Adrenal gland (tissue), 9 donors: ENCODE measurements at regions not wholly inside any gene's neighbourhood (a gene's known extent, or its start where the extent isn't known, plus 50 kb on each side); places are given as distances from the start of the nearest gene placed in this dataset.

ENCODE experiments used
- DNase-seq, 7 donors: peaks; one replicate each; pipeline ENCODE4 v3.0.0-alpha.2; 2019 to 2020
- H3K27ac ChIP-seq, 5 donors: fragments of 200-600 bp; sonication (generic) in 4 of 5; 1 replicate in 3 of 5; 2 replicates in 2 of 5; pipeline versions ENCODE4 v1.5.1 to v1.8.0; 2016 to 2020; ENCODE audit warnings: mild to moderate bottlenecking in 1 of 5
- H3K27me3 ChIP-seq: fragments of 200-600 bp; 2 replicates; pipeline ENCODE4 v1.8.0; 2021
- H3K36me3 ChIP-seq, 2 donors: fragments of 200-600 bp; replicated peaks in 1 of 2; 1 replicate in 1 of 2; 2 replicates in 1 of 2; pipeline versions ENCODE4 v1.5.1 to v1.8.0; 2018 to 2022
- H3K4me1 ChIP-seq, 2 donors: fragments of 200-600 bp; replicated peaks in 1 of 2; 1 replicate in 1 of 2; 2 replicates in 1 of 2; pipeline versions ENCODE4 v1.5.1 to v1.8.0; 2018 to 2021
- H3K4me3 ChIP-seq, 4 donors: fragments of 200-600 bp; sonication (generic) in 3 of 4; one replicate each; pipeline ENCODE4 v1.5.1; 2016 to 2018
- H3K9me3 ChIP-seq, 3 donors: fragments of 200-600 bp; sonication (generic) in 1 of 3; replicated peaks in 1 of 3; 1 replicate in 2 of 3; 2 replicates in 1 of 3; pipeline versions ENCODE4 v1.5.1 to v1.8.0; 2016 to 2021
- CTCF ChIP-seq, 6 experiments: fragments of 450-650 bp in 4 of 6; fragments of 200-600 bp in 2 of 6; sonication (generic) in 1 of 6; IDR thresholded peaks; 1 replicate in 5 of 6; 2 replicates in 1 of 6; pipeline versions ENCODE4 v1.5.1 to v1.8.0; 2016 to 2021; ENCODE audit warnings: antibody characterized with exemption in 6 of 6, mild to moderate bottlenecking in 2 of 6, moderate library complexity in 1 of 6
- POLR2A ChIP-seq, 2 donors: fragments of 450-650 bp; IDR thresholded peaks; one replicate each; pipeline ENCODE4 v1.6.1; 2017; ENCODE audit warnings: antibody characterized with exemption in 2 of 2, mild to moderate bottlenecking in 2 of 2, moderate library complexity in 1 of 2
- WGBS, 4 donors: extraction: QIAGEN DNeasy Blood & Tissue Kit in 2 of 4; methylation state at CpG; one replicate each; pipeline versions ENCODE4 v1.1.5 to v1.1.7; 2013 to 2017; 5-methylcytosine and 5-hydroxymethylcytosine counted together
- intact Hi-C, 2 donors: fragments of 100-400 bp; cut with DNase I; formaldehyde crosslinking; loops; one replicate each; pipeline versions ENCODE4 v1.14.1 to v1.15.0; 2022 to 2023
- donor health status: healthy with polysubstance abuse.
- donor health status: Bipolar disorder and iron deficiency.
- donor health status: DM: yes; HTN: yes; CAD: no.
- donor health status: DM: no; HTN: no; CAD: no.
- donor health status: DM: no; HTN: no; CAD: no.

GRCh38 chr21:37967036-37967435, 50.8 kb upstream of the KCNJ6 start:
- Histone ChIP-seq H3K4me1 (no peaks in the 10 kb centered on the region), H3K4me3 (no peak overlapping the region), H3K27me3 (no peaks in the 10 kb centered on the region), H3K36me3 (no peaks in the 10 kb centered on the region), H3K9me3 (no peaks in the 10 kb centered on the region), H3K27ac (no peak overlapping the region)
- no peak for TF ChIP-seq CTCF (IDR thresholded peaks at IDR 0.05)
- TF ChIP-seq POLR2A (IDR thresholded peaks at IDR 0.05) = no peak
- DNase-seq = no peak
- intact Hi-C loops = no loop called here

GRCh38 chr21:37968744-37969143, 52.5 kb upstream of the KCNJ6 start:
- H3K4me1 ChIP-seq = no peaks in the 10 kb centered on the region
- TF ChIP-seq POLR2A (IDR thresholded peaks at IDR 0.05) = no peak
- no peak for TF ChIP-seq CTCF (IDR thresholded peaks at IDR 0.05)
- intact Hi-C loops = no loop called here
- DNase-seq = no peak
- no peak overlapping the region for H3K4me3 ChIP-seq
- H3K27me3 ChIP-seq = no peaks in the 10 kb centered on the region
- H3K9me3 ChIP-seq = no peaks in the 10 kb centered on the region
- H3K27ac ChIP-seq = no peak overlapping the region
- WGBS, 4 donors = 77 to 90% (median 84%) methylated on average over 3 of the region's 3 CpGs
- no peaks in the 10 kb centered on the region for H3K36me3 ChIP-seq

- intact Hi-C loops = no loop called here
- Histone ChIP-seq H3K4me1 (no peaks in the 10 kb centered on the region), H3K9me3 (no peaks in the 10 kb centered on the region), H3K4me3 (no peak overlapping the region), H3K27me3 (no peaks in the 10 kb centered on the region), H3K36me3 (no peaks in the 10 kb centered on the region), H3K27ac (no peak overlapping the region)
- DNase-seq = no peak
- 43 to 59% (median 50%) methylated on average over 4 of the region's 4 CpGs for WGBS, 4 donors
- TF ChIP-seq CTCF (IDR thresholded peaks at IDR 0.05) (no peak), POLR2A (IDR thresholded peaks at IDR 0.05) (no peak)
Measured at GRCh38 chr21:37970548-37970947, 54.3 kb upstream of the KCNJ6 start.

GRCh38 chr21:37971390-37971950, 55.2 kb upstream of the KCNJ6 start:
- WGBS, 4 donors = 43 to 55% (median 46%) methylated on average over 6 of the region's 6 CpGs
- H3K4me1 ChIP-seq = no peaks in the 10 kb centered on the region
- no peaks in the 10 kb centered on the region for H3K27me3 ChIP-seq
- H3K9me3 ChIP-seq = no peaks in the 10 kb centered on the region
- TF ChIP-seq POLR2A (IDR thresholded peaks at IDR 0.05) (no peak), CTCF (IDR thresholded peaks at IDR 0.05) (no peak)
- intact Hi-C loops = no loop called here
- no peak overlapping the region for H3K4me3 ChIP-seq
- no peak for DNase-seq
- no peak overlapping the region for H3K27ac ChIP-seq
- H3K36me3 ChIP-seq = no peaks in the 10 kb centered on the region
